HG03139 (cell line): ENCODE measurements at regions not wholly inside any gene's neighbourhood (a gene's known extent, or its start where the extent isn't known, plus 50 kb on each side); places are given as distances from the start of the nearest gene placed in this dataset.

Experiments
- ATAC-seq: cut with Tn5 transposase; IDR thresholded peaks from one replicate; pipeline ENCODE4 v1.9.1; 2021; ENCODE audit not compliant: unreplicated experiment

DNA sequence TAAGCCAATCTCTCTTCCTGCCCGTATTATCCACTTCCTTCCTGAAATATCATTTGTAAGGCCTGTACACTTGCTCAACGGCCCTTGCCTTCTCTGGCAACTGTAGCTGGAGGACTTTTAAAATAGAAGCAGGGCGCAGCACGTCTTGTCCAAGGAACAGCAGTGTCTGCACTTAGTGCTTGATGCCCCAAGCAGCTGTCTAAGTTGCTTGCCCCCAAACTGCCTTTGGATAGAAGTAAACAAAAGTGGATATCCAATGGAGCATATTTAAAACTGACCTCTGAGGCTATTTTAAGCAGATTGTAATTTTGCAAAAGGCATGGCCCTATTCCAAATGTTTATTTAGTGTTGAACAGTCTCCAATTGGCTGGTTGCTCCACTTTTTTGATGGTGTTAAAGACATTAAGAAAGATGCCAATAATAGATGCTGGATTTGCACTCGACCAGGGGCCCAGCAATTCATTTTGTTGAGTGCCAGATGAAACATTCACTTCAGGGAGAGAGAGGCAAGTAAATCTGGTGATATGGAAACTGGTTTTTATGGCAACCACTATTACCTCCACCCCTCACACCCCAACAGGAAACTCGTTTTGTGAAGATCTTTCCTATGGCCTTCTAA lies 526.8 kb upstream of the TBL1XR1 start:
- no peak for ATAC-seq

DNA sequence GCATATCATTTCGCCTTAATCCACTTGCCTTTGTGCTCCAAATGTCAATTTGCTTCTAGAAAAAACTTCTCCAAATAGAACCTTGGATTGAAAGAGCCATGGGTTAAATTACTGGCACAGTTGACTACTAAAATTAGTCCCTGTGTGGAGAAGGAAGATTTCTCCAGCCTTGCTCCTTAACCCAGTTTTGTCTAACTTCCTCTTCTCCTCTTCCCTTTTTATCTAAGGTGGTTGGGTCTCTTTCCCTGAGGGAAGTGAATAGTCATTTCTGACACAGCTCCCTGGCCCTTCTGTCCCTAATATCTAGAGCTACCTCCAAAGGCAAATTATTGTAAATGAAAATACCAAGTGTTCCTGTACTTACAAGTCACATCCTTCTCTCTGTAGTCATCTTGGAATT lies 527.9 kb upstream of the TBL1XR1 start:
- ATAC-seq: no peak

DNA sequence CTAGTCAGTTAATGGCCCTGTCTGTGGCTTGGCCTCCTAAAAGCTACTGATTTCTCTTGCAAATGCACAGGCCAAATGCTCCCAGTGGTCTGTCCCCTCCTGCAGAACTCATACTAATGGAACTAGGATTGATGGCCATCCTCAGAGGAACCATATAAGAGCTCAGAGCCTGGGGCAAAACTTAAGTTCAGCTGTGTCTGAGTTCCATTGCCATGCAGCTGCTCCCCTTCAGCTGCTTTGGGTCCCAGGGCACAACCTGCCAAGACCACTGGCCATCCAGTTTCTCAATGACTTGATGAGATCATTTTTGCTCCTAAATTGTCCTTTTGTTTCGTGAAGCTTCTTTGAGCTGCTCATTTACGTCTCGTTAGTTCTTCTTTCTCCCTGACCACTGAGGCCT lies 529.5 kb upstream of the TBL1XR1 start:
- no peak for ATAC-seq

DNA sequence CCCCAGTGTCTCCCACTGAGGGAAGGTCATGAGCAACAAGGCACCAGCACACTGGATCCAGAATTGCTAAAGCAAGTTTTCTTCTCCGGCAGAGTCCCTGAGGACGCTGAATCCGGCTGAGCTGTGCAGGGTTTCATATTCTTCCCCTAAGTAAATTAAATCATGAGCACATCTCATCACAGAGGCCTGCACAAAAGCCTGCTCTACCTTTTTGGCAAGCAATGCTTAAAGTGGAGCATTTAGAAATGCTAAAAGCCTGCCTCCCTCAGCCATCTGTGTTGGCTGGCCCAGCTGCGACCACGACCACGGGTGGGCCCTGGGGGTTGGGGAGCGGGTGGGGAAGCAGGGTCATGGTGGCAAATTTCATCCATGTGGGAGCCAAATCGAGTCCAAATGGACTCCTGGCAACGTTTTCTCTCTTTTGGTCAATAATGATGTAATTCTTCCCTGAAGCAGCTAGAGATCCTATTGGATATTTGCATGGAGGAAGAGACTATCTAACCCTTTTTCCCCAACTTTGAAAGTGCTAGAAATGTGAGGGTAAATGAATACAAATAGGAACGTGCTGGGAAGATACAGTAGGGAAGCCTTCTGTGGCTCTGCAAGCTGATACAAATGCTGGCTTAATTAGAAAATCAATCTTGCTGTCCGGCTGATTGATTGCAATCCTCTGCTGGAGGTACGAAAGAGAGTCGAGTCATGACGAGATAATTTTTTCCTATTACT lies 532.8 kb upstream of the TBL1XR1 start:
- no peak for ATAC-seq

DNA sequence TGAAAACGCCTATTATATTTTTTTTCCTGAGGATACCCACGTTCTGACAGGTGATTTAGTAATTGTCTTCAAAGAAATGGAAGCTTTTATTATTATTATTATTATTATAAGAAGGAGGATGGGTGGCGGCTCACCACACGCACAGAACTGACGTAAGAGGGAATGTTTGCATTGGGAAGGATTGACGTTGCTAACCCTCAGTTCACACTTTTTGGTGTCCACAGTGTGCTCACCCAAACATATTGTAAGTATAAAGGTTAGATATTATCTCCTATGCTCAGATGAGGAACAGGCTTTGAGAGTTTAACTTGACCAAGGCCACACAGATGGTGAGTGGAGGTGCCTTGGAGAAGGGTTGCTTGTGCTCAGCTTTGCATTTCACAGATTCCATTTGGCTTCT lies 533.5 kb upstream of the TBL1XR1 start:
- no peak for ATAC-seq

DNA sequence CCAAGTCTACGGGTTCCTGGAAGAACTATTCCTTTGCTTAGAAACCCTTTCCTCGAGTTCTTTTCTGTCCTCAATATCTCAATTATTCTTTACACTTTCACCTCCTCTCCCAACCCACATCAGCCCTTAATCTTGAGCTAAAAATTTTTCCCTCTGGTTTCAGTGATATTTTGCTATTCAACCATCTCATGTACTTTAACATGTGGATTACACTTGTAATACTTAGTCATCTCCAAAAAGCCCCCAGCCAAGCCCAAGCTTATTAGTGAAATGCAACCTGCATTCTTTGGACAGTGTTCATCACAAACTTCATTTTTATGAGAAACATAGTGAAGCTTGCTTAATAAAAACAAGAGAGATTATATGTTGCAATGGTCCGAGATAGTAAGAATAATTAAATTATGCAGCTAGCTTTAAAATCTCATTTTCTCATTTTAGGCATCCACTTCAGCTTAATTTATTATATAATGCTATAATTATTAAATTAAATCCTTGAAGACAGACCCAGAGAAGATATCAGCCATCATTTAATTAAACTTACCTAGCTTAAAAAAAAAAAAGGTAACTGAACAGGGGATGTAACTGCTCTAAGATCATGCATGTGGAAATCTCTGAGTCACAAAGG lies 534.5 kb upstream of the TBL1XR1 start:
- ATAC-seq: no peak

DNA sequence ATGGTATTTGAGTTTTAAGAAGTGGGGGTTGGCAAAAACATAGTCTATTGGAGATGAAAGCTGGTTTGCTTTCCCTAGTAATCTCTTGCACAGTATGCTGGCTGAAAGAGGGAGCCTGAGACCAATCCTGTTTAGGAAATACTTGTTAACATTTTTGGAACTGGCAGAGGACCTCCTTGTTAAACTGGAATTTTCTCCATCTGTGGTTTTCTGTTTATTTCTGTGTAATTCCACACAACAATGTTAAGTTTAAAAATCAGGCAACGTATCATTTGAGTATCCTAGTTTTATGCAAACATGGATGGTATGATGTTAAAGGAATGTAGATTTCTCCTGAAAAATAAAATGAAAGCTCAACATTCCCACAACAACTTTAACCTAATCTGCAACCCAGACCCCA lies 536.0 kb upstream of the TBL1XR1 start:
- no peak for ATAC-seq

DNA sequence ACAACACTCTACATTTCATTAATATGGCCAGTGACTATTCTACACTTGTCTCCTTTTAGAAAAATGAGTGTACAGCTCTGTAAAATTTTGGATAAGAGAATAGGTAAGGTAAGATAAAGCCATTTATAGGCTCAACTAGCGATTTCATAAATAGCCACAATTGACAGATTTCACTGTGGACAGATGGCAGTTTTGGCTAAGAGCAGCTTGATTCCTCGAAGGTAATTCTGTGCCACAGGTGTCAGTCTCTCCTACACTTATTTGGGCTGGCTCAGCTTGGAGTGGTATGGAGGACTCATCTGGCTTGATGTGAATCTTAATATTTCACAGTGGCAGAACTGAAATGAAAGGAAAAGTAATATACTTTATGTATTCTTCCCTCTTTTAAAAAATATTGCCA lies 536.7 kb upstream of the TBL1XR1 start:
- no peak for ATAC-seq

DNA sequence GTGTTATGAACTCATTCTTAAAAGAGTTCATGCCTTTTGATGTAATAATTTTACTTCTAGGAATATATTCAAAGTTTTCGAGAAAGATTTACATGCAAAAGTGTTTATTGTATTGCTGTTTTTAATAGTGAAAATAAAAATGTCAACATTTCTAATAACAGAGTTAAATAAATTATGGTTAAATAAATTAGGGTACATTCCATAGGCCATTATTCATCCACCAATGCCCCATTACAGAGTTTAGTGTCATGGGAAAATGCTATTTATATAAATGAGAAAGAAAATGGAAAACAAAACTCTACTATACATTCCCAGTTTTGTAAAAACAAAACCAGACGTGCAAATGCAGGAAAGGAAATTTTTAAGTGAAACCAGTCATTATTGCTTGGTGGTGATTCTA lies 538.1 kb upstream of the TBL1XR1 start:
- no peak for ATAC-seq

DNA sequence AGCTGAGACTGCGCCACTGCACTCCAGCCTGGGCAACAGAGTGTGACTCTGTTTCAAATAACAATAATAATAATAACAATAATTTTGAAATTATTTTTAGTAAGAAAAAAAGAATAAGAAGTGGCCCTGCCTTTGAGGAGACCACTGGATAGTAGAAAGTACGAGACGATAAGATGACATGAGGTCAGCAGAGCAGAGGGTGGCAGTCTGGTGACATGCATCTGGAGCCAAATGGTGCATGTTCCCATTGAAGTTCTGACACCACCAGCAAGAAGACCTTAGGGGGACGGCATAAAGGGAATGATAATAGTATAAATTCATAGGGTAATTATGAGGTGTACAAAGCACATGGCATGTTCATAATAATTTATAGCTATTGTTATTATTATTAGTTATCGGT lies 542.2 kb upstream of the TBL1XR1 start:
- no peak for ATAC-seq

DNA sequence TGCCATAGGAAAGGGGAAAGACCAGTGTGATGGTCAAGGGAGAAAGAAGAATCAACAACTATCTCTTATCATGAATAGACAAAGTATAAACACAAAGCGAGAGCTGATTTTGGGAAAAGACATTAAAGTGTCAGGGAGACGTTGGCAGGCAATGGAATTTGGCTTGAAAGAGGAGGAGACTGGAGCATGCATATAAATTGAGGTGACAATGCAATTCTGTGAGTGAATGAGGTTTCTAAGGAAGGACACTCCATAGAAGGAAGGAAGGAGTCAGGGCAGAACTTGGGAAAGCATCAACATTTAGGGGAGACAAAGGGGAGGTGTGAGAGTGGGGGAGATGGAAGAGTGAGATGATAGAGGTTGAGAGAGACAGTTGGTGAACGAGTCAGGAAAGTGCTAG lies 543.0 kb upstream of the TBL1XR1 start:
- no peak for ATAC-seq

DNA sequence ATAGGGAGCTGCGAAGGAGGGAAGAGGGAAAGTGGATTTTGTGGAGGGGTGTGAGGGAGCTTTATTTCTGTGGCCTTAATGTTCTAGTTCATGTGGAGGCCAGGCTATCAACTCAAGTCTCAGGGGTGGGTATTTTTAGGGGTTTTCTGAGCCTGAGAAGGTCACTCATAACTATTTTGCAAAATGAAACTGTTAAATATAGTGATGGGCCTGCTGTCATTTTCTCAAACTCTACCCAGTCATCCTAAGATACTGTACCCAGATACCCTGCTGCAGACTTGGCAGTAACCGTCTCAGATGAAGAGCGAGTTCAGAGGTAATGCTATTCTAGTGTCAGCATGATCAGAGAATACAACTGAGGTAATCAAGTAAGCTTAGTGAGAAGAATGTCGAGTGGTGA lies 545.0 kb upstream of the TBL1XR1 start:
- ATAC-seq: no peak

DNA sequence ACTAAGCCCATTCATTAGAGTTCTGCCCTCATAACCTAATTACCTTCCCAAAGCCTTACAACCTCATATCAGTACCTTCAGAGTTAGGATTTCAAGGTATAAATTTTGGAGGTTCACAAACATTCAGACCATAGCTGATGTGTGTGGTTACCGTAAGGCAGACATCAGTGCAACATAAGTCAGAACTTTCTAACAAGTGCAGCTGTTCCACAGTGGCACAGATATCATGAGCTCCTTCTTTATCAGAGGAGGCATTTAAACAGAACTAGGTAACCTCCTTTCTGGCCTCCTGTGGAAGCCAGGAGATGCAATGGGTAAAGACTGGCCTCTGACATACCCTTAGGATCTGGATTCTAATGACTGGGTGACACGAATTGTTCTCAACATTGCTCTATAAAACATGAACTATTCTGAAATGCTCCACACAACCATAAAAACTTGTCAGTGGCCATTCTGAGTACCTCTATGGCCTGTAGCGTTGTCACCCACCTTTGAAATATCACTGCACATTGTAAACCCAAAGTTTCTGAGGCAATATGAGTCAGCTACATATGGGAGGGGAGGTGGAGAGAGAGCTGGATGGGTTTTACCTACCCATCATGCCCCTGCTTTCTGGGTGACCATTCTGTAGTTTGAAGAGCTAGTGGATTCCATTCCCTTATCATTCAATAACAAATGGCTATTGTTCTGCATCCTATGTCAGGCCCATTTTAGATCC lies 546.0 kb upstream of the TBL1XR1 start:
- ATAC-seq: no peak

DNA sequence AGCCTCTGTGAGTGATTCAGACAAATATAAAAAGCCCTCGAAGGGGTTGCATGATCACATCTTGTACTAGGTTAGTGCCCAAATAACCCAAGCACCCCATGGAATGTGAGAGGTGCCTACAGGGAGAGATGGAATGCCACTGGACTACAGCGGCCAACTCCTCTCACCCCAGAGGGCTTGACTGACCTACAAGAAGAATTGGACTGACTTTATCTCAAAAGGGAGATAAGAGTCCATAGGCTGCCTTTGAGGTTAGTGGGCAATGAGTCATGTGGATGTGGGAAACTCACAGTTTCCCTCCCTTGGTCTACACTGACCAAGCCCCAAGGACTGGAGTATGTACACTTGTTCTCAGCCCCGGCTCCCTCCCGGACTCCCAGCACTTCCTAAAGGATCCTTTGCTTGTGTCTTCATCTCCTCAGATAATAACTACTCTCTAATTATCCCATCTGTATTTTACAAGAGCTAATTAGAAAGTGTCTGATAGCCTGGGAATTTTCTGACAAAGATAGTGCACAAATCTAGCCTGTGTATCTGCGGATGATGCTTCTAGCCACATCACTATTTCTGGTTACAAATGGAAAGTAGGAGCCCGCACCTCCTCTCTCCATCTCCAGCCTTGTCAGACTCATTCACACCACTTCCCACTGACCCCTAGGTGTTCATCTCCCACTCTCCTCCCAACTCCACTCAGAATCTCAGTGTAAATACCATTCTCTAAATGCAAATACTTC lies 547.8 kb upstream of the TBL1XR1 start:
- ATAC-seq: no peak

DNA sequence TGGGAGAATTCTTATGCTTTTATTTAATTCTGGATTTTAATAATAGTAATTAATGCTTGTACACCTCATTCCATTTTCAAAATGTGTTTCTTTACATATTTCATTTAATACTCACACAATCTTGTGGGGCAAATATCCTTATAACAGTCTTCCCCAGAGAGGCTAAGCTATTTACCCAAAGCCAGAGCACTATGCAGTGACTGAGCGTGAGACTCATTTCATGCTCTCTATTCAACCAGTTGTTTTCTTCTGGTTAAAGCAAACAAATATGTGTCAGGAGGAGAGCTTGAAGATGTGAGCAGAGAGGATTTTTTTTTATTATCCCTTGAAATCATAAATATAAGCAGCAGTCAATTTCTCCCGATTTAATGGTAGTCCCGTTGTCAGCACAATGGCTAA lies 548.3 kb upstream of the TBL1XR1 start:
- ATAC-seq: no peak

DNA sequence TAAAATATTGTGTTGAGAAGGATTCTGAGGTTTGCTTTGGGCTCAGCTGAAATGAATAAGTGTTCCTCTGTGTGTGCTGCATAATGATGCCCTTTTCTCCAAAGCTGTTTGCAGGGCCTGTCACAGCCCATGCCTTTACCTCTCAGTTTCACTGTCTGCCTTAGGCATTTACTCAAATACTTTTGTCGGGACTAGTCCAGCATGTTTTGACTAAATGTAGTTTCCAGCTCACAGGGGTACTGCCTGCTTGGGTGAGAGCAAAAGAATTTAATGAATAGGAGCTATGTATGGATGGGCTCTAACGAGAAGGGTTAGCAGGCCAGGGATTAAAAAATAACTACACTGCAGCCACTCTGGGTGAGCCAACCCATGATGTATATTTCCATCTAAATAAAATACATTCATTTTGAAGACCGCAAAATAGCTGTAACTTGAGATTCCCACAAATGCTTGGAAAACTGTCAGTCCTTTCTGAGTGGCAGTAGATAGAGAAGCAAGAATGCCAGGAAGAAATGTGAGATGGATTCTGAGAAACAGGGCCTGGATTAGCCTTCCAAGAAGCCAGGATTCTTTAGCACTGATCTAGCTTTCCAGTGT lies 549.2 kb upstream of the TBL1XR1 start:
- no peak for ATAC-seq

DNA sequence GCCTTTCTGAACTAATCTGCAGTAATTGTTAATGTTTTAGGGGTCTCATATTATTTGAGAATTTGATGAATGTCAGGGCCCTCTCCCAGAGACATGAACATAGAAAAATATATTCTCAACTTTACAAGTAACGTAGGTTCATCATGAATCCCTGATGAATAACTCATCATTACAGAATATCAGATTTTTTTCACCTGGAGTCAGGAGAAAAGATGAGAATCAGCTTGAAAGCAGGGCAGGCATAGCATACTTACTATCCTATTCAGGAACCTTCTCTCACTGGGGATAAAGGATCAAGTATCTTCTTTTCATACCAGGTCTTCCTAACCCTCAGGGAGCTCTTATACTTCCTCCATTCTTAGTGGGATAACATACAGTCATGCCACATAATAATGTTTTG lies 552.6 kb upstream of the TBL1XR1 start:
- ATAC-seq: no peak

DNA sequence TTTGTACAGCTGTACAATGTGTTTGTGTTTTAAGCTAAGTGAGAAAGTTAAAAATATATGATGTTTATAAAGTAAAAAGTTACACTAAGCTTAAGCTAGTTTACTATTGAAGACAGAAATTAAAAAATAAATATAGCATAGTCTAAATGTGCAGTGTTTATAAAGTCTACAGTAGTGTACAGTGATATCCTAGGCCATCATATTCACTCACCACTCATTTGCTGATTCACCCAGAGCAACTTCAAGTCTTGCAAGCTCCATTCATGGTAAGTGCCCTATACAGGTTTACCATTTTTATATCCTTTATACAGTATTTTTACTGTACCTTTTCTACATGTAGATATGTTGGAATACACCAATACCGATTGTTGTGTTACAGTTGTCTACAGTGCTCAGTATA lies 553.2 kb upstream of the TBL1XR1 start:
- no peak for ATAC-seq

DNA sequence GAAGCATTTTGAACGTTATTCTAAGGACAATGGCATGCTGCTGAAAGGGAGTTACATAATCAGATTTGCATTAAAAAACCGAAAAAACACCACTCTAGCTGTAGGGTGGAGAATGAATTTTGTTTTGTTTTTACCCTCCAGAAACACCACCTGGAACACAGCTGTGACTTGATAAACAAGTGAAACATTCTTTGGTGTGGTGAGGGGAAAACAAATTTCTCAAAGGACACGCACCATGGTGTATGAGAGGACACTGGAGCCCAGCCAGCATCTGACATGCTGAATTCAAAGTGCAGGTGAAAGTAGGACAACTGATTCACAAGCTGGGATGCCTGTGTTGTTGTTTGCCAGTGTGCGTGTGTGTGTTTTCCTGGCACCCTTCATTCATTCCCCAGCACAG lies 554.5 kb upstream of the TBL1XR1 start:
- ATAC-seq: no peak

DNA sequence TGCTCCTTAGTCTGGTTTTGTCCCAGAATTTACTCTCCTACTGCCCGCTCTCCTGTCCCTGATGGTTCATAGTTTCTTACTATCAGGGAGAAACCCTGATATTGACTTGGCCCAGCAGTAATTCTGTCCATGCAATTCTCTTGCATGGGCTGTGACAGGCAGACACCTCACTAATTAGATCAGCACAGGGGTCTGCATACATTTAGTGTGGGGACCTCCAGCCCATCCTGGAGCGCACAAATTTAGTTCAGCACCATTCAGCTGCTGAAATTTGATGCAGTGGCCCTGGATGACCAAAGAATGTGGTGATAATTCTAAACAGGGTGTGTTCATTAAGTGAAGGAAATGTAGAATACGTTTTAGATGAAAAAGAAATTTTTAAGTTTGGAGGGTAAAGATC lies 555.5 kb upstream of the TBL1XR1 start:
- no peak for ATAC-seq
